ENCODE measurements at regions not wholly inside any gene's neighbourhood (a gene's known extent, or its start where the extent isn't known, plus 50 kb on each side); places are given as distances from the start of the nearest gene placed in this dataset.

DNA sequence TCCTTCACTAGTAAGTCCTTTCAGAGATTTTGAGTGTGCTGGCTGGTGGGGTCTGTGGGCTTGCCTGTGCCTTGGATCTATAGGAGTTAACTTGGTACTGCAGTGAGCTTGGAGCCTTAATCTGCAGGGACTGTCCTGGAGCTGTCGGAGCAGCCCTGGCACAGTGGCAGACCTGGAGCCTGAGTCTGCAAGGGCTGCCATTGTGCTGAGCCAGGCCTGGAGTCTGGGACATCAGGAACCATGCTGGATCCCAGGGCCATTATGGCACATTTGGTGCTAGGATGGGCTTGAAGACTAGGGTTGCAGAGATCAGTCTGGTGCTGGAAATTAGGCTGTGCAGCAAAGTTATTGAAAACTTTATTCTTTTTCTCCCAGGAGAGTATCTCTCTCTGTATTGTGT is 665.4 kb downstream of the METTL15 start:
- no peak for DNase-seq

- no peak for DNase-seq
Observed at GRCh38 chr11:28770806-28771205, 662.6 kb downstream of the METTL15 start.

DNA sequence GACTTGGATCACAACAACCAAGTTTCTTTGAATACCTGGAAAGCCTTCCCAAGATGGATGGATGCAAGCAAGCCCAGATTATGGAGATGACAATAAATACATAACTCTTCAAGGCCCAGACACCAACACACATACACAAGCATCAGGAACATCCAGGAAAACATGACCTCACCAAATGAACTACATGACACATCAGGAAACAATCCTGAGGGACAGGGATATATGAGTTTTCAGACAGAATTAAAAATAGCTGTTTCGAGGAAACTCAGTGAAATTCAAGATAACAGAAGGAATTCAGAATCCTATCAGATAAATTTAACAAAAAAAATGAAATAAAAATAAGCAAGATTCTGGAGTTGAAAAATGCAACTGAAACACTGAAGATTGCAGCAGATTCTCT is 659.4 kb downstream of the METTL15 start:
- DNase-seq: no peak

DNA sequence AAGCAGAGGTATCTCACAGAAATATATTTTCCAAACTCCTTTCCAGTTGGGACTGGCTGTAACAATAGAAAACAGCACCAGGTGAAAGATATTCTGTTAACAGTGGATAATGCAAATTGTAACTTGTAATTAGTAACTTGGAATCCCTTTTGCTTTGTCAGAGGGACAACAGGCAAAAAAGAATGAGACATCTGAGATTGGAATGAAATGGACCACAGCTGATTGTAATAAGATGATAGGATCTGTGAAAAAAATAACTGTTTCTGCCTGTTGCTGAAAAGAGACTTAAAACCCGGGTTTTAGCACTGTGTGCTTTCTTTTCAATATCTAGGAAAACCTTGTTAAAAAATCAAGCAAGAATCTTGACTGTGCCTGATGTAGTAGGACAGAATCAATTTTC is 655.7 kb downstream of the METTL15 start:
- no peak for DNase-seq

GRCh38 chr11:28763151-28763550 is 655.0 kb downstream of the METTL15 start:
- DNase-seq: no peak

- no peak for DNase-seq
Observed at GRCh38 chr11:28760676-28761390, 652.6 kb downstream of the METTL15 start.

- DNase-seq: no peak
Observed at GRCh38 chr11:28759311-28759710, 651.1 kb downstream of the METTL15 start.

- DNase-seq: no peak
Observed at GRCh38 chr11:28757725-28758515, 649.7 kb downstream of the METTL15 start.

- no peak for DNase-seq
Observed at GRCh38 chr11:28756977-28757376, 648.8 kb downstream of the METTL15 start.

- DNase-seq: no peak
Observed at GRCh38 chr11:28743061-28743550, 634.9 kb downstream of the METTL15 start.

DNA sequence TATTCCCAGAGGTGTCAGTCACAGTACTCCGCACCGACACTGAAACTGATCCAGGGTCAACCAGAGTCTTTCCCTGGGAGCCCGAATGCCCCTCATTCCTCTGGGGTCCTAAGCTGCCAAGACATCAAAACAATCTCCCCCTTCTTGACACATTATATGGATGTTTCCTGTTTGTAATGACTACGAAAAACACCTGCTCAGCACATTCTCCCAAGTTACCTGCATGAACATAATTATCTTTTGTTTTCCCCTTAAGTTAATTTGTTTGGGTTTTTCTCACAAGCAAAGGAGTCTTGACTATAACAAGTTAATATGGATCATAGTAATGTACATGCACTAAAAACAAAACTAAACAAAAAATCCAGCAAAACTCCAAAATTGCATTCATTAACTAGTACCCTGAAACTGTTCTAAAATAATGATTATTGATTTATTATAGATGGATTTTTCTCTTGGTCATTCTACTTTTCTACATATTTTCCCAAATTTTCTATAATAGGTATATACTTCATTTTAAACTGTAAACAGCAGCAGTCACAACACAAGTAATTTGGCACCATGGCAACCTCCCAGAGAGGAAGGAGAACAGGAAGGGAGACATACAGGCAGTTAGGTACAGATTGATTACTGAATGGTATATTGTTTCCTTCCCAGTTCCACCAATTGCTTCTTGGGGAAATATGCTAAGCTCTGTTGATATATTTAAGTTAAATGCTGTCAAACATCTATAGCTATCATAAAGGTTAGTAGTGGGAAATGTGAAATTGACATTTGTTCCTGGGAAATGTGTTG is 631.5 kb downstream of the METTL15 start:
- DNase-seq: no peak

- no peak for DNase-seq
Observed at GRCh38 chr11:28738549-28738948, 630.4 kb downstream of the METTL15 start.

DNA sequence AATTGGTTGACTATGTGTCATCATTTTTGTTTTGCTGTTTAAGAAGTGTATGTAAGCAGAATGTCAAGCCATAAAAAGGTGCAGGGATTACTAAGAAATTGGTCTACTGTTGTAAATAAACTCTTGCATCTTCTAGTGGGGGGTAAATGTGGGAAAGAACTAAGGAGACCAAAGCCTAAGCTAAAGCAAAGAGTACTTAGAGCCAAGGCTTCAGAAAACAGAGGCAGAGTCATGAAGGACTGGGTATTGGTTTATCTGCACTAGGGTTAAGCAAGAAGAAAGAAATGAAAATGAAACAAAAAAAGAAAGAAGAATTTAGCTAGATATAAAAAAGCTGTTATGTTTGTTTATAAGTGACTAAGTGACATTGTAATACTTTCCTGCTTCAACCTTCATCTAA is 628.1 kb downstream of the METTL15 start:
- no peak for DNase-seq

DNA sequence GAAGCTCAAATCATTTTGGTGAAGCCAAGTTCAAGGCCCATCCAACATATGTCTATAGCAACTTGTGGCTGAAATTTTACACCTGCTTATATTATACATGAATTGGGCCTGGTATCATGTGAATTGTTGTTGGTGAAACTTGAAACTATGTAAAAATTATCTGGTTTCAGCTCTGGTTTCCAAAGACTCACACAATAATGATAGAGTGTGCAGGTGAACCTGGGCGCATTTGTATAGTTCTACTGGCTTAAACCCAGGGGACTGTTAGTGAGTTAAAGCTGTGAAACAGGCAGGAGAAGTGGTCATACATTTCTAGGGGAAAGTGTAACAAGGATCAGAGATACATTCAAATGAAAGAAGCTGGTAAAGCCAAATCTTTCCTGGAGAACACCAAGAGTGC is 627.3 kb downstream of the METTL15 start:
- no peak for DNase-seq

GRCh38 chr11:28730889-28731288 is 622.7 kb downstream of the METTL15 start:
- no peak for DNase-seq

DNA sequence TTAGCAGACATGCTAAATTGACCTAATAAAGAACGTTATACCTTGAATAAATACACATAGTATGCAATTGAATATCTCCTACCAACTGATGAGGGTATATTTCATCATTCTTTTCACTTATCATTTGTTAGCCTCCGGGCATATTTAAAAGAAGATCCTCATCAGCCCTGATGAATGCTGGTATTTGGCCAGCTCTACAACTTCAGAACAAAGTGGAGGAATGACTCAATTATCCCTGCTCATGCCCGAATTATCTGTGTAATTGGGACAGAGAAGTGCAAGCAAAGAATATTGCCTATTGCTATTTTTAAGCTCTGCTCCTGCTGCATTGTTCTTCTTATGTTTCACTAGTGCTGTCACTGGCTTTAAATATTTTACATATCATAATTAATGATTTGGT is 622.1 kb downstream of the METTL15 start:
- DNase-seq: no peak

DNA sequence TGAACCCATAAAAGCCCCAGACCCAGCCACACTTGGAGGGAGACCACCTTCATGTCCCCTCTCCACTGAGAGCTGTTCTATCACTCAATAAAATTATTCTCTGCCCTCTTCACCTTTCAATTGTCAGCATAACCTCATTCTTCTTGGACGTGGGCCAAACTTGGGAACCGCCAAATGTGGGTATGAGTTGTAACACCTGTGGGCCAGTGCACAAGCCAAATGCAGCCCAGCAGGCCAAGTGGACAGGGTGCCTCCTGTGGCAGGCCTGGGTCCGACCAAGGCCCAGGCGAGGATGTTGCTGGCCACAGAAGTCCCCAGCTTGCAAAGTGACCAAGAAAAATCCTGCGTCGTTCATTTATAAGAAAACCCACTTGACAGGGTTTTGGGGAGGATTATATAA is 621.2 kb downstream of the METTL15 start:
- no peak for DNase-seq

GRCh38 chr11:28728666-28729065 is 620.5 kb downstream of the METTL15 start:
- DNase-seq: no peak

GRCh38 chr11:28727254-28727653 is 619.1 kb downstream of the METTL15 start:
- no peak for DNase-seq

GRCh38 chr11:28726432-28726831 is 618.2 kb downstream of the METTL15 start:
- no peak for DNase-seq

- no peak for DNase-seq
Observed at GRCh38 chr11:28715726-28716125, 607.5 kb downstream of the METTL15 start.

GRCh38 chr11:28713850-28714249 is 605.7 kb downstream of the METTL15 start:
- DNase-seq: no peak

- DNase-seq: no peak
Observed at GRCh38 chr11:28708075-28708474, 599.9 kb downstream of the METTL15 start.

GRCh38 chr11:28704801-28705200 is 596.6 kb downstream of the METTL15 start:
- DNase-seq: no peak

All from suppressor macrophage treated with lipopolysaccharide for 1 hour (primary cell).